Sigmoid colon (tissue), 6 donors: ENCODE measurements at regions not wholly inside any gene's neighbourhood (a gene's known extent, or its start where the extent isn't known, plus 50 kb on each side); places are given as distances from the start of the nearest gene placed in this dataset.

Experiments
- DNase-seq: peaks from one replicate; pipeline ENCODE4 v3.0.0-alpha.2; 2019
- H3K27ac ChIP-seq, 4 donors: fragments of 200-600 bp; sonication (generic); one replicate each; pipeline ENCODE4 v1.5.1; 2016 to 2019; ENCODE audit warnings: mild to moderate bottlenecking in 1 of 4
- H3K27me3 ChIP-seq, 3 donors: fragments of 200-600 bp; sonication (generic); one replicate each; pipeline ENCODE4 v1.5.1; 2019; ENCODE audit warnings: mild to moderate bottlenecking in 1 of 3
- H3K36me3 ChIP-seq, 4 donors: fragments of 200-600 bp; sonication (generic); one replicate each; pipeline ENCODE4 v1.5.1; 2016 to 2019
- H3K4me1 ChIP-seq, 4 donors: fragments of 200-600 bp; sonication (generic); one replicate each; pipeline ENCODE4 v1.5.1; 2017 to 2019
- H3K4me3 ChIP-seq, 4 donors: fragments of 200-600 bp; sonication (generic); one replicate each; pipeline ENCODE4 v1.5.1; 2017 to 2019; ENCODE audit warnings: mild to moderate bottlenecking in 2 of 4, moderate library complexity in 1 of 4
- H3K9me3 ChIP-seq, 4 donors: fragments of 200-600 bp in 3 of 4; sonication (generic) in 3 of 4; one replicate each; pipeline versions ENCODE4 v1.5.1 to v1.6.1; 2013 to 2019
- CTCF ChIP-seq, 4 experiments: fragments of 450-650 bp in 3 of 4; fragments of 200-600 bp in 1 of 4; IDR thresholded peaks; one replicate each; pipeline ENCODE4 v1.5.1; 2016 to 2019; ENCODE audit warnings: antibody characterized with exemption in 4 of 4, mild to moderate bottlenecking in 3 of 4, moderate library complexity in 2 of 4
- EP300 ChIP-seq, 4 donors: sonication (generic); formaldehyde crosslinking; IDR thresholded peaks; one replicate each; pipeline ENCODE4 v1.6.1; 2017; ENCODE audit warnings: antibody characterized with exemption in 4 of 4
- POLR2A ChIP-seq, 2 donors: fragments of 450-650 bp; IDR thresholded peaks; one replicate each; pipeline ENCODE4 v1.6.1; 2016; ENCODE audit warnings: antibody characterized with exemption in 2 of 2, mild to moderate bottlenecking in 2 of 2, moderate library complexity in 2 of 2
- POLR2AphosphoS5 ChIP-seq, 4 donors: sonication (generic); formaldehyde crosslinking; IDR thresholded peaks; one replicate each; pipeline ENCODE4 v1.6.1; 2017; ENCODE audit warnings: antibody characterized with exemption in 4 of 4
- WGBS, 2 donors: extraction: QIAGEN DNeasy Blood & Tissue Kit; methylation state at CpG; one replicate each; pipeline ENCODE4 v1.1.7; 2013; 5-methylcytosine and 5-hydroxymethylcytosine counted together
- intact Hi-C: fragments of 100-400 bp; cut with DNase I; formaldehyde crosslinking; loops from one replicate; pipeline ENCODE4 v1.15.1; 2023
- donor health status: healthy with polysubstance abuse.
- donor health status: healthy.

- 91 to 93% methylated on average over 10 of the region's 10 CpGs for WGBS, 2 donors
- TF ChIP-seq EP300 (IDR thresholded peaks at IDR 0.05), result no peak
- no peaks in the 10 kb centered on the region for H3K9me3 ChIP-seq
- H3K27ac ChIP-seq, result no peak overlapping the region
- no peaks in the 10 kb centered on the region for H3K36me3 ChIP-seq
- no peak for DNase-seq
- H3K27me3 ChIP-seq, result no peaks in the 10 kb centered on the region
- no peak overlapping the region for H3K4me3 ChIP-seq
- no peaks in the 10 kb centered on the region for H3K4me1 ChIP-seq
- intact Hi-C loops, result no loop called here
Observed at GRCh38 chrY:7433817-7434809, 522.6 kb upstream of the AMELY start.

- Histone ChIP-seq H3K27ac (no peak overlapping the region), H3K27me3 (no peaks in the 10 kb centered on the region), H3K4me1 (no peaks in the 10 kb centered on the region), H3K36me3 (no peaks in the 10 kb centered on the region), H3K4me3 (no peak overlapping the region), H3K9me3 (no peaks in the 10 kb centered on the region)
- DNase-seq, result no peak
- WGBS, 2 donors, result 61 to 92% methylated on average over 3 of the region's 3 CpGs
- no peak for TF ChIP-seq EP300 (IDR thresholded peaks at IDR 0.05)
- no peak for TF ChIP-seq CTCF (IDR thresholded peaks at IDR 0.05)
- TF ChIP-seq POLR2A (IDR thresholded peaks at IDR 0.05), result no peak
- TF ChIP-seq POLR2AphosphoS5 (IDR thresholded peaks at IDR 0.05), result no peak
- intact Hi-C loops, result no loop called here
Observed at GRCh38 chrY:7419165-7419564, 507.6 kb upstream of the AMELY start.

GRCh38 chrY:7417946-7418345 lies 506.4 kb upstream of the AMELY start:
- Histone ChIP-seq H3K27ac (no peak overlapping the region), H3K4me1 (no peaks in the 10 kb centered on the region), H3K4me3 (no peak overlapping the region), H3K27me3 (no peaks in the 10 kb centered on the region), H3K36me3 (no peaks in the 10 kb centered on the region), H3K9me3 (no peaks in the 10 kb centered on the region)
- DNase-seq, result no peak
- WGBS, 2 donors, result 95 to 96% methylated on average over 16 of the region's 16 CpGs
- TF ChIP-seq EP300 (IDR thresholded peaks at IDR 0.05) (no peak), POLR2A (IDR thresholded peaks at IDR 0.05) (no peak), CTCF (IDR thresholded peaks at IDR 0.05) (no peak), POLR2AphosphoS5 (IDR thresholded peaks at IDR 0.05) (no peak)
- intact Hi-C loops, result no loop called here

GRCh38 chrY:7416406-7416805 lies 504.9 kb upstream of the AMELY start:
- TF ChIP-seq CTCF (IDR thresholded peaks at IDR 0.05) (no peak), POLR2A (IDR thresholded peaks at IDR 0.05) (no peak), EP300 (IDR thresholded peaks at IDR 0.05) (no peak), POLR2AphosphoS5 (IDR thresholded peaks at IDR 0.05) (no peak)
- no peaks in the 10 kb centered on the region for H3K4me1 ChIP-seq

GRCh38 chrY:7415157-7415633 lies 503.6 kb upstream of the AMELY start:
- no peak for TF ChIP-seq CTCF (IDR thresholded peaks at IDR 0.05)
- TF ChIP-seq EP300 (IDR thresholded peaks at IDR 0.05), result no peak
- no peak for TF ChIP-seq POLR2A (IDR thresholded peaks at IDR 0.05)
- no peak for TF ChIP-seq POLR2AphosphoS5 (IDR thresholded peaks at IDR 0.05)
- no peak for DNase-seq
- Histone ChIP-seq H3K4me1 (no peaks in the 10 kb centered on the region), H3K27me3 (no peaks in the 10 kb centered on the region), H3K9me3 (no peaks in the 10 kb centered on the region), H3K36me3 (no peaks in the 10 kb centered on the region), H3K4me3 (no peak overlapping the region), H3K27ac (no peak overlapping the region)
- WGBS, 2 donors, result 97% methylated on average over 7 of the region's 7 CpGs
- intact Hi-C loops, result no loop called here

More at GRCh38 chrY:7416406-7416805, 504.9 kb upstream of the AMELY start:
- Histone ChIP-seq H3K36me3 (no peaks in the 10 kb centered on the region), H3K27ac (no peak overlapping the region), H3K27me3 (no peaks in the 10 kb centered on the region), H3K4me3 (no peak overlapping the region), H3K9me3 (no peaks in the 10 kb centered on the region)
- DNase-seq, result no peak
- 67 to 86% methylated on average over 3 of the region's 3 CpGs for WGBS, 2 donors
- intact Hi-C loops, result no loop called here
